ENCODE measurements at regions not wholly inside any gene's neighbourhood (a gene's known extent, or its start where the extent isn't known, plus 50 kb on each side); places are given as distances from the start of the nearest gene placed in this dataset.
A peak's percentile ranks its signal among the peaks of the same experiment; 100 is the strongest.

- no peak for ATAC-seq
- Histone ChIP-seq H3K4me3 (no peak overlapping the region), H3K27ac (no peak overlapping the region), H3K9me3 (no peaks in the 10 kb centered on the region), H3K4me1 (no peaks in the 10 kb centered on the region), H3K27me3 (no peaks in the 10 kb centered on the region), H3K36me3 (no peaks in the 10 kb centered on the region)
- intact Hi-C loops (cut with DNase I; ENCODE audit: low total_unique reads) = no loop called here
- in situ Hi-C loops (cut with MboI; ENCODE audit: low sequenced_read_pairs in 4 of 4) = no loop called here
- no peak for DNase-seq
- TF ChIP-seq POLR2A (IDR thresholded peaks at IDR 0.05) (no peak), CTCF (IDR thresholded peaks at IDR 0.05 in 4 of 5, conservative IDR thresholded peaks at IDR 0.05 in 1 of 5) (no peak)
Measured at GRCh38 chr1:87899746-87900145, 571.1 kb downstream of the LMO4 start.

- no peak overlapping the region for H3K4me3 ChIP-seq
- no peaks in the 10 kb centered on the region for H3K9me3 ChIP-seq
- in situ Hi-C loops (cut with MboI; ENCODE audit: low sequenced_read_pairs in 4 of 4) = no loop called here
- DNase-seq (no peak), ATAC-seq (no peak)
- intact Hi-C loops (cut with DNase I; ENCODE audit: low total_unique reads) = no loop called here
- TF ChIP-seq CTCF (IDR thresholded peaks at IDR 0.05 in 4 of 5, conservative IDR thresholded peaks at IDR 0.05 in 1 of 5) = no peak
- TF ChIP-seq POLR2A (IDR thresholded peaks at IDR 0.05) = no peak
- no peaks in the 10 kb centered on the region for H3K27me3 ChIP-seq
- H3K4me1 ChIP-seq = peaks cover 6 to 10% of the 10 kb centered on the region in 2 donors
- H3K36me3 ChIP-seq = no peaks in the 10 kb centered on the region
- no peak overlapping the region for H3K27ac ChIP-seq
Measured at GRCh38 chr1:87902830-87903229, 574.1 kb downstream of the LMO4 start.

GRCh38 chr1:87903242-87903641 is 574.6 kb downstream of the LMO4 start:
- intact Hi-C loops (cut with DNase I; ENCODE audit: low total_unique reads) = no loop called here
- no peak overlapping the region for H3K27ac ChIP-seq
- H3K4me3 ChIP-seq = no peak overlapping the region
- no peaks in the 10 kb centered on the region for H3K27me3 ChIP-seq
- H3K4me1 ChIP-seq = peaks cover 6 to 10% of the 10 kb centered on the region in 2 donors
- no peaks in the 10 kb centered on the region for H3K36me3 ChIP-seq
- H3K9me3 ChIP-seq = no peaks in the 10 kb centered on the region
- TF ChIP-seq CTCF (IDR thresholded peaks at IDR 0.05 in 4 of 5, conservative IDR thresholded peaks at IDR 0.05 in 1 of 5) (no peak), POLR2A (IDR thresholded peaks at IDR 0.05) (no peak)
- in situ Hi-C loops (cut with MboI; ENCODE audit: low sequenced_read_pairs in 4 of 4) = no loop called here
- ATAC-seq (no peak), DNase-seq (no peak)

- DNase-seq = no peak
- H3K4me1 ChIP-seq = peaks cover 6 to 10% of the 10 kb centered on the region in 2 donors
- no peak overlapping the region for H3K27ac ChIP-seq
- no peaks in the 10 kb centered on the region for H3K36me3 ChIP-seq
- intact Hi-C loops (cut with DNase I; ENCODE audit: low total_unique reads) = no loop called here
- in situ Hi-C loops (cut with MboI; ENCODE audit: low sequenced_read_pairs in 4 of 4) = no loop called here
- no peak overlapping the region for H3K4me3 ChIP-seq
- H3K9me3 ChIP-seq = no peaks in the 10 kb centered on the region
- no peaks in the 10 kb centered on the region for H3K27me3 ChIP-seq
- ATAC-seq = no peak
- TF ChIP-seq POLR2A (IDR thresholded peaks at IDR 0.05) = no peak
- TF ChIP-seq CTCF (IDR thresholded peaks at IDR 0.05 in 4 of 5, conservative IDR thresholded peaks at IDR 0.05 in 1 of 5) = no peak
Measured at GRCh38 chr1:87904651-87905050, 576.0 kb downstream of the LMO4 start.

- no peaks in the 10 kb centered on the region for H3K27me3 ChIP-seq
- H3K36me3 ChIP-seq = no peaks in the 10 kb centered on the region
- no peaks in the 10 kb centered on the region for H3K9me3 ChIP-seq
- ATAC-seq (no peak), DNase-seq (no peak)
- no peak overlapping the region for H3K4me3 ChIP-seq
- H3K27ac ChIP-seq = peak overlapping the region in 1 of 4 donors; percentile 5
- in situ Hi-C loops (cut with MboI; ENCODE audit: low sequenced_read_pairs in 4 of 4) (no loop called here), intact Hi-C loops (cut with DNase I; ENCODE audit: low total_unique reads) (no loop called here)
- peaks cover 6 to 10% of the 10 kb centered on the region in 2 donors for H3K4me1 ChIP-seq
- TF ChIP-seq CTCF (IDR thresholded peaks at IDR 0.05 in 4 of 5, conservative IDR thresholded peaks at IDR 0.05 in 1 of 5) = no peak
Measured at GRCh38 chr1:87905651-87906050, 577.0 kb downstream of the LMO4 start.

Measured in gastrocnemius medialis (tissue), 4 donors.